Endothelial cell of umbilical vein (primary cell): ENCODE measurements at regions not wholly inside any gene's neighbourhood (a gene's known extent, or its start where the extent isn't known, plus 50 kb on each side); places are given as distances from the start of the nearest gene placed in this dataset.

Experiments
- BruUV-seq: library from RNA; stranded (reverse); fragments of 400-500 nt; replicated peaks from 2 replicates; lab custom pipeline; 2021; lab: Mats Ljungman, UMichigan
- CTCF ChIA-PET: fragments of 300-600, 350-600 bp; sonication (Branson Sonifier 250); formaldehyde crosslinking; loops from one replicate; lab custom pipeline; 2021; ENCODE audit warnings: antibody characterized with exemption, inconsistent platforms; lab: Charles Lee
- POLR2A ChIA-PET: fragments of 300-600, 350-600 bp; sonication (Branson Sonifier 250); formaldehyde crosslinking; loops from one replicate; lab custom pipeline; 2021; ENCODE audit warnings: antibody characterized with exemption, inconsistent platforms; lab: Charles Lee
- DNase-seq: peaks from one replicate; pipeline ENCODE4 v3.0.0-alpha.2; 2011; ENCODE audit warnings: low read depth, low spot score
- FAIRE-seq: peaks from 2 replicates; lab custom pipeline; 2011; peaks lifted over from hg19 to GRCh38; lab: Jason Lieb, UNC
- H2AFZ ChIP-seq: 2 replicates; pipeline ENCODE4 v1.6.0; 2012; ENCODE audit warnings: low read depth, low read length, control low read depth, inconsistent platforms
- H3K27ac ChIP-seq: 2 replicates; pipeline ENCODE4 v1.5.1; 2011; ENCODE audit warnings: low read depth, mild to moderate bottlenecking, control low read depth, low read length, moderate library complexity; ENCODE audit not compliant: insufficient read depth
- H3K27me3 ChIP-seq, 2 experiments: 2 replicates each; pipeline versions ENCODE4 v1.6.0 to v1.6.1; 2011; ENCODE audit warnings: low read length in 2 of 2, mixed read lengths in 1 of 2; ENCODE audit not compliant: control insufficient read depth in 2 of 2, insufficient read depth in 2 of 2
- H3K36me3 ChIP-seq, 2 experiments: 2 replicates in 1 of 2; 3 replicates in 1 of 2; pipeline ENCODE4 v1.5.1; 2011; ENCODE audit warnings: low read length in 2 of 2, mild to moderate bottlenecking in 1 of 2, moderate library complexity in 1 of 2; ENCODE audit not compliant: control insufficient read depth in 2 of 2, insufficient read depth in 2 of 2; ENCODE audit errors: extremely low read depth in 1 of 2
- H3K4me1 ChIP-seq: 3 replicates; pipeline ENCODE4 v1.5.1; 2011; ENCODE audit warnings: mild to moderate bottlenecking, low read length; ENCODE audit not compliant: control insufficient read depth, insufficient read depth; ENCODE audit errors: extremely low read depth
- H3K4me2 ChIP-seq: 2 replicates; pipeline ENCODE4 v1.6.1; 2011; ENCODE audit warnings: low read length, control low read depth, mixed read lengths; ENCODE audit not compliant: insufficient read depth
- H3K4me3 ChIP-seq, 3 experiments: fragments of 200-600 bp in 1 of 3; sonication (generic), shearing (Covaris generic) in 1 of 3; replicated peaks in 1 of 3; 2 replicates each; pipeline ENCODE4 v1.5.1; 2011 to 2016; ENCODE audit warnings: control low read depth in 3 of 3, low read length in 3 of 3, mild to moderate bottlenecking in 2 of 3, inconsistent platforms in 1 of 3, low read depth in 1 of 3, moderate library complexity in 1 of 3; ENCODE audit not compliant: insufficient read depth in 1 of 3
- H3K79me2 ChIP-seq: 2 replicates; pipeline ENCODE4 v1.6.0; 2012; ENCODE audit warnings: low read length, inconsistent platforms; ENCODE audit not compliant: control insufficient read depth, insufficient read depth
- H3K9ac ChIP-seq: replicated peaks from 2 replicates; pipeline ENCODE3; 2011; ENCODE audit warnings: low read length, control low read depth; ENCODE audit not compliant: insufficient read depth; ENCODE audit errors: extremely low read depth
- H3K9me1 ChIP-seq: replicated peaks from 3 replicates; pipeline ENCODE4 v1.6.0; 2011; ENCODE audit warnings: mild to moderate bottlenecking, low read length; ENCODE audit not compliant: control insufficient read depth, insufficient read depth; ENCODE audit errors: extremely low read depth
- H3K9me3 ChIP-seq: replicated peaks from 2 replicates; pipeline ENCODE4 v1.5.1; 2012; ENCODE audit warnings: low read length, inconsistent platforms; ENCODE audit not compliant: control insufficient read depth, insufficient read depth
- H4K20me1 ChIP-seq: replicated peaks from 2 replicates; pipeline ENCODE3; 2011; ENCODE audit warnings: mild to moderate bottlenecking, low read length; ENCODE audit not compliant: control insufficient read depth, insufficient read depth; ENCODE audit errors: extremely low read depth
- CTCF ChIP-seq, 2 donors: IDR thresholded peaks; 1 replicate in 1 of 2; 2 replicates in 1 of 2; pipeline ENCODE4 v1.5.1; 2011; ENCODE audit warnings: low read length in 2 of 2, mild to moderate bottlenecking in 2 of 2, moderate library complexity in 2 of 2, control low read depth in 1 of 2, inconsistent platforms in 1 of 2, low read depth in 1 of 2; ENCODE audit not compliant: insufficient read depth in 1 of 2; ENCODE audit errors: extremely low read depth in 1 of 2
- EZH2 ChIP-seq: IDR thresholded peaks from 2 replicates; pipeline ENCODE4 v1.6.1; 2012; ENCODE audit warnings: borderline replicate concordance, low read depth, mild to moderate bottlenecking, moderate library complexity, low read length, inconsistent platforms; ENCODE audit not compliant: severe bottlenecking
- FOS ChIP-seq: IDR thresholded peaks from 2 replicates; pipeline ENCODE4 v1.6.1; 2011; ENCODE audit warnings: mild to moderate bottlenecking, low read length, moderate library complexity, borderline replicate concordance; ENCODE audit not compliant: insufficient read depth
- GATA2 ChIP-seq: IDR thresholded peaks from 2 replicates; pipeline ENCODE4 v1.7.0; 2011; ENCODE audit warnings: low read depth, mild to moderate bottlenecking, moderate library complexity, mixed read lengths, low read length; ENCODE audit not compliant: insufficient read length, insufficient read depth
- JUN ChIP-seq: IDR thresholded peaks from 2 replicates; pipeline ENCODE4 v1.6.1; 2011; ENCODE audit warnings: borderline replicate concordance, low read depth; ENCODE audit not compliant: insufficient read length, insufficient read depth
- MYC ChIP-seq: IDR thresholded peaks from one replicate; pipeline ENCODE4 v1.6.1; 2011; ENCODE audit warnings: mild to moderate bottlenecking, low read depth, low read length
- POLR2A ChIP-seq: IDR thresholded peaks from 2 replicates; pipeline ENCODE4 v1.6.1; 2012; ENCODE audit warnings: low read depth, mild to moderate bottlenecking, control low read depth, low read length
- POLR2AphosphoS5 ChIP-seq: IDR thresholded peaks from 2 replicates; pipeline ENCODE4 v1.6.1; 2012; ENCODE audit warnings: low read depth, mild to moderate bottlenecking, control low read depth, low read length, moderate library complexity; ENCODE audit not compliant: insufficient read depth
- dilution Hi-C: fragments of 300-500 bp; cut with MboI; formaldehyde crosslinking; loops from one replicate; pipeline ENCODE4 v1.15.0; 2019; ENCODE audit warnings: low sequenced_read_pairs; ENCODE audit not compliant: extremely low pct_ligation_motif_present
- intact Hi-C: fragments of 100-400 bp; cut with micrococcal nuclease; formaldehyde crosslinking; loops from one replicate; pipeline ENCODE4 v1.10.0; 2022
- TF ChIP-seq, protein P1 (sequence below): IDR thresholded peaks from 2 replicates; pipeline ENCODE4 v1.6.1; 2011; ENCODE audit not compliant: insufficient read depth, insufficient read length

- Histone ChIP-seq H3K27ac (no peak overlapping the region), H3K4me2 (no peak overlapping the region)
- CTCF ChIA-PET: no interaction called here
Measured at GRCh38 chr10:44126291-44126717, 258.6 kb downstream of the CXCL12 start.

GRCh38 chr10:44125879-44126278 lies 259.0 kb downstream of the CXCL12 start:
- dilution Hi-C loops (no loop called here), intact Hi-C loops (no loop called here)
- DNase-seq (no peak), FAIRE-seq (no peak)
- TF ChIP-seq, protein P1, sequence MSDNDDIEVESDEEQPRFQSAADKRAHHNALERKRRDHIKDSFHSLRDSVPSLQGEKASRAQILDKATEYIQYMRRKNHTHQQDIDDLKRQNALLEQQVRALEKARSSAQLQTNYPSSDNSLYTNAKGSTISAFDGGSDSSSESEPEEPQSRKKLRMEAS: no peak
- TF ChIP-seq CTCF (IDR thresholded peaks at IDR 0.05; ENCODE audit: extremely low read depth in 1 of 2, insufficient read depth in 1 of 2, low read depth in 1 of 2, low read length in 2 of 2) (no peak), POLR2AphosphoS5 (no peak), GATA2 (no peak), MYC (no peak), EZH2 (no peak), FOS (no peak), POLR2A (no peak), JUN (no peak)
- H3K9me3 ChIP-seq: no peaks in the 10 kb centered on the region
- no peaks in the 10 kb centered on the region for H4K20me1 ChIP-seq
- no peaks in the 10 kb centered on the region for H3K9me1 ChIP-seq
- BruUV-seq: no TSS peak
- no peak overlapping the region for H3K4me2 ChIP-seq
- no peak overlapping the region for H2AFZ ChIP-seq
- H3K79me2 ChIP-seq: no peaks in the 10 kb centered on the region
- POLR2A ChIA-PET: no interaction called here
- CTCF ChIA-PET: no interaction called here
- no peaks in the 10 kb centered on the region for H3K27me3 ChIP-seq
- no peaks in the 10 kb centered on the region for H3K36me3 ChIP-seq
- H3K27ac ChIP-seq: no peak overlapping the region
- H3K9ac ChIP-seq: no peak overlapping the region
- H3K4me1 ChIP-seq: no peaks in the 10 kb centered on the region
- no peak overlapping the region for H3K4me3 ChIP-seq

More at GRCh38 chr10:44126291-44126717, 258.6 kb downstream of the CXCL12 start:
- Histone ChIP-seq H4K20me1 (no peaks in the 10 kb centered on the region), H3K4me1 (no peaks in the 10 kb centered on the region), H3K9me1 (no peaks in the 10 kb centered on the region), H3K9me3 (no peaks in the 10 kb centered on the region), H3K36me3 (no peaks in the 10 kb centered on the region), H3K79me2 (no peaks in the 10 kb centered on the region), H3K4me3 (no peak overlapping the region), H3K27me3 (no peaks in the 10 kb centered on the region), H2AFZ (no peak overlapping the region), H3K9ac (no peak overlapping the region)
- intact Hi-C loops (no loop called here), dilution Hi-C loops (no loop called here)
- FAIRE-seq (no peak), DNase-seq (no peak)
- POLR2A ChIA-PET: no interaction called here
- TF ChIP-seq GATA2: no peak
- TF ChIP-seq EZH2: no peak
- TF ChIP-seq POLR2AphosphoS5: no peak
- BruUV-seq: no TSS peak
